Keratinocyte (primary cell): ENCODE measurements at regions not wholly inside any gene's neighbourhood (a gene's known extent, or its start where the extent isn't known, plus 50 kb on each side); places are given as distances from the start of the nearest gene placed in this dataset.

Source experiments
- EZH2 ChIP-seq: IDR thresholded peaks from one replicate; pipeline ENCODE4 v1.6.1; 2012; ENCODE audit warnings: inconsistent platforms, mild to moderate bottlenecking, low read length, moderate library complexity
- TF ChIP-seq, protein P1 (sequence below), 3 experiments: IDR thresholded peaks in 1 of 3; conservative IDR thresholded peaks in 1 of 3; optimal IDR thresholded peaks in 1 of 3; 2 replicates in 2 of 3; 3 replicates in 1 of 3; pipeline versions ENCODE3 to v1.5.1; 2011; ENCODE audit warnings: low read length in 3 of 3, mild to moderate bottlenecking in 3 of 3, moderate library complexity in 2 of 3, control low read depth in 1 of 3, inconsistent platforms in 1 of 3; ENCODE audit not compliant: insufficient read depth in 2 of 3; ENCODE audit errors: extremely low read depth in 1 of 3

DNA sequence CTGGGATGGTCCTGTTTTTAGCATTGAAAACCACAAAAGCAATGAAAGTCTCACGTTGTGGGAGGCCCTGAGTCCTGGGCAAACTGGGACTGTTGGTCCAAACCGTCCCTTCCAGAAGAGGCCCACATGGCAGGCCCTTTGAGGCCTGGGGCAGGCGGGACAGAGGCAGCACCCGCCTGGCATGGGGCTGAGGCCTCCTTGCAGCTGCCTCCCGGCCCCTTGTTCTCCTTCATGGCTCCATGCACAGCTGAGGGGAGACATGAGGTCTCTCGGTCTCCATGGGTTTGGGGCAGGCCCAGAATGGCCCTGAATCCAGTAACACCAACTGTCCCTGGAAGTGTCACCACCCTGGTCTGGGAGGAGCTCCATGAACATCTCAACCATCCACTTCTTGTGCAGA lies 61.9 kb downstream of the RRM2 start:
- TF ChIP-seq, protein P1, sequence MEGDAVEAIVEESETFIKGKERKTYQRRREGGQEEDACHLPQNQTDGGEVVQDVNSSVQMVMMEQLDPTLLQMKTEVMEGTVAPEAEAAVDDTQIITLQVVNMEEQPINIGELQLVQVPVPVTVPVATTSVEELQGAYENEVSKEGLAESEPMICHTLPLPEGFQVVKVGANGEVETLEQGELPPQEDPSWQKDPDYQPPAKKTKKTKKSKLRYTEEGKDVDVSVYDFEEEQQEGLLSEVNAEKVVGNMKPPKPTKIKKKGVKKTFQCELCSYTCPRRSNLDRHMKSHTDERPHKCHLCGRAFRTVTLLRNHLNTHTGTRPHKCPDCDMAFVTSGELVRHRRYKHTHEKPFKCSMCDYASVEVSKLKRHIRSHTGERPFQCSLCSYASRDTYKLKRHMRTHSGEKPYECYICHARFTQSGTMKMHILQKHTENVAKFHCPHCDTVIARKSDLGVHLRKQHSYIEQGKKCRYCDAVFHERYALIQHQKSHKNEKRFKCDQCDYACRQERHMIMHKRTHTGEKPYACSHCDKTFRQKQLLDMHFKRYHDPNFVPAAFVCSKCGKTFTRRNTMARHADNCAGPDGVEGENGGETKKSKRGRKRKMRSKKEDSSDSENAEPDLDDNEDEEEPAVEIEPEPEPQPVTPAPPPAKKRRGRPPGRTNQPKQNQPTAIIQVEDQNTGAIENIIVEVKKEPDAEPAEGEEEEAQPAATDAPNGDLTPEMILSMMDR (optimal IDR thresholded peaks at IDR 0.05 in 1 of 3, IDR thresholded peaks at IDR 0.05 in 1 of 3, conservative IDR thresholded peaks at IDR 0.05 in 1 of 3; ENCODE audit: extremely low read depth in 1 of 3, insufficient read depth in 2 of 3, low read length in 3 of 3): no peak
- no peak for TF ChIP-seq EZH2
